ENCODE measurements at regions not wholly inside any gene's neighbourhood (a gene's known extent, or its start where the extent isn't known, plus 50 kb on each side); places are given as distances from the start of the nearest gene placed in this dataset.

- TF ChIP-seq TGIF2 (CRISPR knock-in tag; IDR thresholded peaks at IDR 0.05), result no peak
Measured at GRCh38 chr2:188713961-188714360, 260.2 kb upstream of the COL3A1 start (continued).

- no peak overlapping the region for H2AFZ ChIP-seq (ENCODE audit: low read length)
- ATAC-seq (no peak), FAIRE-seq (no peak), DNase-seq (ENCODE audit: low spot score) (no peak)
- ChIA-PET CTCF (ENCODE audit: low intra/inter-chr PET ratio, low total read pairs) (no interaction called here), POLR2A (no interaction called here)
- no peaks in the 10 kb centered on the region for H4K20me1 ChIP-seq (ENCODE audit: insufficient read depth, low read length)
- in situ Hi-C loops (cut with HindIII; ENCODE audit: extremely low pct_ligation_motif_present, low pct_unique_long_range_greater_than_20kb), result no loop called here
- intact Hi-C loops (cut with micrococcal nuclease; ENCODE audit: unreplicated experiment), result no loop called here
- no peaks in the 10 kb centered on the region for H3K79me2 ChIP-seq (ENCODE audit: insufficient read depth, low read length)
- H3K4me3 ChIP-seq (replicated peaks in 1 of 3; ENCODE audit: insufficient read depth in 1 of 3, low read depth in 2 of 3, low read length in 3 of 3), result no peak overlapping the region
- no peaks in the 10 kb centered on the region for H3K4me1 ChIP-seq (ENCODE audit: insufficient read depth, low read length)
- no peaks in the 10 kb centered on the region for H3K36me3 ChIP-seq (replicated peaks in 1 of 2; ENCODE audit: control insufficient read depth in 1 of 2, insufficient read depth in 2 of 2, low read length in 2 of 2)
- H3K9me3 ChIP-seq (ENCODE audit: low read length), result no peaks in the 10 kb centered on the region
- no peak overlapping the region for H3K9ac ChIP-seq (ENCODE audit: insufficient read depth, low read depth, low read length)
- BruUV-seq (replicated peaks), result no TSS peak
- H3K4me2 ChIP-seq (ENCODE audit: low read depth, low read length), result no peak overlapping the region
- WGBS (ENCODE audit: low lambda C conversion rate), result under 1% methylated on average over 2 of the region's 2 CpGs
- no peaks in the 10 kb centered on the region for H3K27me3 ChIP-seq (ENCODE audit: control insufficient read depth in 1 of 2, insufficient read depth in 2 of 2, low read length in 2 of 2)
- no peak overlapping the region for H3K27ac ChIP-seq (ENCODE audit: extremely low read length, insufficient read depth, low read length)
- TF ChIP-seq ATF6 (CRISPR knock-in tag; conservative IDR thresholded peaks at IDR 0.05) (no peak), ZNF784 (CRISPR knock-in tag; IDR thresholded peaks at IDR 0.05; ENCODE audit: borderline replicate concordance) (no peak), ARID2 (CRISPR knock-in tag; IDR thresholded peaks at IDR 0.05; ENCODE audit: borderline replicate concordance) (no peak), ZNF513 (CRISPR knock-in tag; conservative IDR thresholded peaks at IDR 0.05) (no peak), POGZ (CRISPR knock-in tag; IDR thresholded peaks at IDR 0.05) (no peak), GATAD2A (CRISPR knock-in tag; IDR thresholded peaks at IDR 0.05) (no peak), EEA1 (CRISPR knock-in tag; IDR thresholded peaks at IDR 0.05; ENCODE audit: borderline replicate concordance) (no peak), MAFG (CRISPR knock-in tag; IDR thresholded peaks at IDR 0.05) (no peak), ZNF333 (CRISPR knock-in tag; IDR thresholded peaks at IDR 0.05; ENCODE audit: borderline replicate concordance) (no peak), ZNF780A (CRISPR knock-in tag; IDR thresholded peaks at IDR 0.05) (no peak), ZNF142 (CRISPR knock-in tag; IDR thresholded peaks at IDR 0.05) (no peak), ZSCAN9 (CRISPR knock-in tag; IDR thresholded peaks at IDR 0.05; ENCODE audit: borderline replicate concordance) (no peak)
Measured at GRCh38 chr2:188720811-188721605, 253.2 kb upstream of the COL3A1 start.
